ENCODE measurements at regions not wholly inside any gene's neighbourhood (a gene's known extent, or its start where the extent isn't known, plus 50 kb on each side); places are given as distances from the start of the nearest gene placed in this dataset.

GRCh38 chr1:29519108-29519787 lies 282.9 kb downstream of the PTPRU start:
- H3K27me3 ChIP-seq (ENCODE audit: control insufficient read depth in 1 of 2, insufficient read depth in 2 of 2, low read length in 2 of 2): peaks cover 1 to 2% of the 10 kb centered on the region in 2 experiments; a peak in 2 of 5 replicates
- in situ Hi-C loops (cut with HindIII; ENCODE audit: extremely low pct_ligation_motif_present, low pct_unique_long_range_greater_than_20kb) (no loop called here), intact Hi-C loops (cut with micrococcal nuclease; ENCODE audit: unreplicated experiment) (no loop called here)
- H3K4me3 ChIP-seq (replicated peaks in 1 of 3; ENCODE audit: insufficient read depth in 1 of 3, low read depth in 2 of 3, low read length in 3 of 3): no peak overlapping the region
- no peaks in the 10 kb centered on the region for H3K79me2 ChIP-seq (ENCODE audit: insufficient read depth, low read length)
- ChIA-PET CTCF (ENCODE audit: low intra/inter-chr PET ratio, low total read pairs) (no interaction called here), POLR2A (no interaction called here)
- H3K4me1 ChIP-seq (ENCODE audit: insufficient read depth, low read length): no peaks in the 10 kb centered on the region
- no peak overlapping the region for H3K4me2 ChIP-seq (ENCODE audit: low read depth, low read length)
- no peak for DNase-seq (ENCODE audit: low spot score)
- no peak overlapping the region for H3K9ac ChIP-seq (ENCODE audit: insufficient read depth, low read depth, low read length)
- no peak for FAIRE-seq
- no TSS peak for BruUV-seq (replicated peaks)
- WGBS (ENCODE audit: low lambda C conversion rate): 10% methylated on average over 3 of the region's 9 CpGs
- no peaks in the 10 kb centered on the region for H4K20me1 ChIP-seq (ENCODE audit: insufficient read depth, low read length)
- TF ChIP-seq ZBTB33 (CRISPR knock-in tag; IDR thresholded peaks at IDR 0.05) (no peak), NCOA2 (CRISPR knock-in tag; IDR thresholded peaks at IDR 0.05) (no peak), GABPB1 (CRISPR knock-in tag; IDR thresholded peaks at IDR 0.05) (no peak), ZNF446 (CRISPR knock-in tag; IDR thresholded peaks at IDR 0.05) (no peak), ZBTB38 (CRISPR knock-in tag; IDR thresholded peaks at IDR 0.05) (no peak), ZNF609 (CRISPR knock-in tag; IDR thresholded peaks at IDR 0.05; ENCODE audit: borderline replicate concordance) (no peak), ZFP41 (CRISPR knock-in tag; IDR thresholded peaks at IDR 0.05; ENCODE audit: borderline replicate concordance) (no peak), ZNF652 (CRISPR knock-in tag; IDR thresholded peaks at IDR 0.05; ENCODE audit: borderline replicate concordance, low read depth) (no peak)
- TF ChIP-seq, protein P1, sequence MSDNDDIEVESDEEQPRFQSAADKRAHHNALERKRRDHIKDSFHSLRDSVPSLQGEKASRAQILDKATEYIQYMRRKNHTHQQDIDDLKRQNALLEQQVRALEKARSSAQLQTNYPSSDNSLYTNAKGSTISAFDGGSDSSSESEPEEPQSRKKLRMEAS (IDR thresholded peaks at IDR 0.05): no peak
- TF ChIP-seq, protein P2, sequence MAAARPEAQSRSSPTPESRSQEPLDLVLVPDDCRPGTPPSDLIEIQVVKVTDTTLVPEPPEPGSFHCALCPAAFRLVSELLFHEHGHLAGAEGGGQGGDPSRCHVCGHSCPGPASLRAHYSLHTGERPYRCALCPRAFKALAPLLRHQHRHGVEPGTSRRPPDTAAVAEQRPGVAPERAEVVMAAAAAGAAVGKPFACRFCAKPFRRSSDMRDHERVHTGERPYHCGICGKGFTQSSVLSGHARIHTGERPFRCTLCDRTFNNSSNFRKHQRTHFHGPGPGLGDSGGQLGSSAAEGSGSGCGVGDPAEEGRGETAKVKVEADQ (CRISPR knock-in tag; IDR thresholded peaks at IDR 0.05; ENCODE audit: borderline replicate concordance): no peak
- TF ChIP-seq, protein P3, sequence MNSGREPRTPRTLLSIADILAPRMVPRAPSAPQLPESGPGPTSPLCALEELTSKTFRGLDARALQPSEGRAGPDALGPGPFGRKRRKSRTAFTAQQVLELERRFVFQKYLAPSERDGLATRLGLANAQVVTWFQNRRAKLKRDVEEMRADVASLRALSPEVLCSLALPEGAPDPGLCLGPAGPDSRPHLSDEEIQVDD (CRISPR knock-in tag; IDR thresholded peaks at IDR 0.05; ENCODE audit: borderline replicate concordance): no peak
- no peak overlapping the region for H3K27ac ChIP-seq (ENCODE audit: extremely low read length, insufficient read depth, low read length)
- no peak for ATAC-seq
- H3K9me3 ChIP-seq (ENCODE audit: low read length): no peaks in the 10 kb centered on the region
- H3K36me3 ChIP-seq (replicated peaks in 1 of 2; ENCODE audit: control insufficient read depth in 1 of 2, insufficient read depth in 2 of 2, low read length in 2 of 2): no peaks in the 10 kb centered on the region
- no peak overlapping the region for H2AFZ ChIP-seq (ENCODE audit: low read length)
